Activated naive CD4-positive, alpha-beta T cell (primary cell): ENCODE measurements at regions not wholly inside any gene's neighbourhood (a gene's known extent, or its start where the extent isn't known, plus 50 kb on each side); places are given as distances from the start of the nearest gene placed in this dataset.
A peak's percentile ranks its signal among the peaks of the same experiment; 100 is the strongest.
"Not testable (repeated sequence)": the region's sequence is repeated elsewhere in the genome, so short reads cannot be mapped to it uniquely, and the experiment has no call there.

Source experiments
- DNase-seq, 4 experiments: peaks; one replicate each; lab custom pipeline; 2025; lab: John Stamatoyannopoulos, UW

DNA sequence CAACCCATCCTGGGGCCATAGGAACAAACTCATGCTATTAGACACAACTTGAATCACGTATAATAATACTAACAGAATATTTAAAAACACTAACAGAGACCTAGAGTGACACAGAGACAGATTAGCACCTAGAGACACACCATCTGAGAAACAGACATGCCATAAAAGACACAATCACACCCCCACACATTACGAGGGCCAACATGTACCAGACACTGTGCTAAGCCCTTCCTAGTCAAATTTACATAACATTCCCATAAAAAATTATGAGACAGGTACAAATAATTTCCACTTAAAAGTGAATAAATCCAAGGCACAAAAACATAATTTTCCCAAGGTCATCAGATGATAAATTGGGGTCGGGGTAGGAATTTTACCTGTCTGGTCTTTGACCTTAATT lies 141.1 kb upstream of the PRSS16 start:
- no peak for DNase-seq

DNA sequence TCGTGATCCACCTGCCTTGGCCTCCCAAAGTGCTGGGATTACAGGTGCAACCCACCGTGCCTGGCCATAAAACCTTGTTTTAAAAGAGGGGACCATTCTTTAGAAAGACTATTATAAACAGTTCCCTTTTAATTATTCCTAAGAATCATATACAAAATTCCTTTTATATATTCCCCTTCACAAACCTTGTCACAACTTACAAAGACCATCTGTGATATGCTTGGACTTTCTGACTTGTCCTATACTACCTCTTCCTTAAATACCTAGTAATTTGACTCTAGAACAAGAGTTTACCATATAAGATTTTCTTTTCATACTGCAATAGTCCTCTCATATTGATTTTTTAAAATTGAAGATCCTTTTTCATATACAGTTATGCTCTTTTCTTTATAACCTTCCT lies 135.8 kb upstream of the PRSS16 start:
- DNase-seq: no peak

DNA sequence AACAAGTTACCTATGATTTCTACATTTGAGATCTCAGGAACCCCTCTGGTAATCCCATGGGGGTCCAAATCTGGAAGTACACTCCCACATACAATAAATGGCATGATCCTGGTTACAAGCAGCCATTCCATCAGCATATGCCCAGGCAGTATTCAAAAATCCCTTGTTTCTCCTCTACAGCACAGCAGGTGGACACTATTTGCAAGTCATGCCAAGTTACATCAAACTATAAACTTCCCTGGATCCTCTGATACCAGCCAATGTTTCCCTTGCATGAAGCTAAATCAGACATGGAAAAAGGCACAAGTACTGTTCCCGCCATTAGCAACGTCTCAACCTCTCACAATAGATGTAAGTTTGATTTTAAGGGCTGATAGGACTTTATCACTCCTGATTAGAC lies 134.5 kb upstream of the PRSS16 start:
- no peak for DNase-seq

DNA sequence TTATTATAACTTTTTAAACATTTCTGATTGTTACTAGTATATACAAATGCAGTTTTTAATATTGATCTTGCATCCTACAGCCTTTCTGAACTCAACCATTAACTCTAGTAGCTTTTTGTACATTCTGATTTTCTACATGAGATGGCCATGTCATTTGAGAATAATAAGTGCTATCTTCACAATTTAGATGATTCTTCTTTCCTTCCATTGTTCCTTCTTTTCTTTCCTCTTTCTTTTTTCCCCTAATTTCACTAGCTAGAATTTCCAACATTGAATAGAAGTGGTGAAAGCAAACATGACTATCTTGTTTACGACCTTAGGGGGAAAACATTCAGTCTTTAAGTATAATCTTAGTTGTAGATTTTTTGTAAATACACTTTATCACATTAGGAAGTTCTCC lies 128.2 kb upstream of the PRSS16 start:
- DNase-seq: no peak

DNA sequence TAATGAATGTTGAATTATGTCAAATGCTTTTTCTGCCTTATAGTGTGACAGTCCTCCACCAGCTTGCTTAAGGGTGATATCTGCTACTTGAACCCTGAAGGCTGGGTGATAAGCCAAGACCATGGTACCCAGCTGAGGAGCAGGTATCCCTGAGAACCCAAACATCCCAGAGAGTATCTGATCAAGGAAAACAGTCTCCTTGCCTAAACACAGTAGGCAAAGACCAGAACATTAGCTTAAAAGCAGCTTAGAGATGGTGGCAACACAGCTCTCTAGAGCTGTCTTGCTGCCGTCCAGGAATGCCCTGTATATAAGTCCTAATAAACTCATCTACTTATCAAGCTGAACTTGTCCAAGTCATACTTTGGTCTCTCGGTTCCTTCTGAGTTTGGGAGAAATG lies 127.7 kb upstream of the PRSS16 start:
- DNase-seq: no peak

DNA sequence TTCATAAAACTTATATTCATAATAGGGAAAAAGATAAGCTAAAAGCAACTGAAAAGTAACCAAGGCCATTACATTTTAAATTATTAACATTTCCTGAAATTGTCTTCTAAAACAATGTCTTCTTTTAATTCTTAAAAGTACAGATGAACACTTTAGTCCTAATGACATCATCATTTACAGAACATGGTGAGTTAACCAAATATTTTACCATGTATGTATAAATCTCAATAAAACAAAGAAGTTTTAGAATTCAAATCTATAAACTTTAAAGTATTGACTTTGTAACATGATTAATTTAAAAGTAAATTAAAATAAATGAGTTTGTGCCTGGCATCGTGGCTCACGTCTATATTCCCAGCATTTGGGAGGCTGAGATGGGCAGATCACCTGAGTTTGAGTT lies 125.9 kb upstream of the PRSS16 start:
- DNase-seq: no peak

DNA sequence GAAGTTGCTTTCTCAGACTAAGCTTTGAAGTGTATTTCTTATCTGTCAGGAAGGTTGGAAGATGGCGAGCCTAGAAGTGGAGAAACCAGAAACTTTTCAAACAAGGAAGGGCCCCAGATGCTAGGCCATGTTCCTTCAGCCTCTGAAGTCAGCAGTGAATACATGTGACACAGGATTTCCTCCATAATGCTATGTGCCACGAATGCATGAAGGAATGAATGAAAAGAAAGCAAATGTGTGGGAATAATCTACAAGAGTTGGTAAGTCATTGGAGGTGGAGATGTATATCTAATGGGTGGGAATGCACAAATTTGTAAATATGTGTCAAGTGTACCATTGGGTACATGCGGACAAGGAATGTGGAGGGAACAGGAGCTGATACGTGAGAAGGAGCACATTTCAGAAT lies 123.2 kb upstream of the PRSS16 start:
- no peak for DNase-seq

DNA sequence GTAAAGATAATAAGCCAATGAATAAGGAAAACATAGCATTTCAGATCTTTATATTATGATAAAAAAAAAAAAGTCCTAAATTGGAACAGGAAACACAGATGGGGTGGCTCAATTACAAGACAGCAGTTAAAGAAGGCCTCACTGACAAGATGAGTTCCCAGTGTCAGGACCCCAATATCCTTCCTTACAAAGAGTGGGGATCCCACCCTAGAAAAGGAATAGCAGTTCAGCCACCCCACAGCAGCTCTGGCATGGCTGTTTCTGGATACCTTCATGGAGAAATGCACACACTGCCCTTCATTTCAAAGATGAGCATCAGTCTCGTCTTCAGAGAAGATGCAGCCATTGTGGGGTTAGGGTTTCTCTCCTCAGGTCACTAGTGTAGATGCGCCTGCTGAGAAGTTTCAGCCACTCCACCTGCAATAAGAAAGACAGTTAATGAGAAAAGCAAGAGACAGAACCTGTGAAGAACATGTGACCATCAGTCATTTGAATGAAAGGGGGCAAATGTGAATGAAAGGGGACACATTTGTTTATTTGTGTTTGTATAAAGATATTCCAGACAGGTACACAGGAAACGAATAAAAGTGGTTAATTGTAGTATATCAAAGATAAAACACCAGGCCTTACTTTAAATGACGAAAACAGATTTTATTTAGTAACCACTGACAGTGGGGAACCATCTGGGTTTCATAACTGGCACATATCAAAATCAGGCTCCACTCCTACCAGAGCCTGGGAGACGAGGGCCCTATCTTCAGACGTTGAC lies 121.3 kb upstream of the PRSS16 start:
- no peak for DNase-seq

DNA sequence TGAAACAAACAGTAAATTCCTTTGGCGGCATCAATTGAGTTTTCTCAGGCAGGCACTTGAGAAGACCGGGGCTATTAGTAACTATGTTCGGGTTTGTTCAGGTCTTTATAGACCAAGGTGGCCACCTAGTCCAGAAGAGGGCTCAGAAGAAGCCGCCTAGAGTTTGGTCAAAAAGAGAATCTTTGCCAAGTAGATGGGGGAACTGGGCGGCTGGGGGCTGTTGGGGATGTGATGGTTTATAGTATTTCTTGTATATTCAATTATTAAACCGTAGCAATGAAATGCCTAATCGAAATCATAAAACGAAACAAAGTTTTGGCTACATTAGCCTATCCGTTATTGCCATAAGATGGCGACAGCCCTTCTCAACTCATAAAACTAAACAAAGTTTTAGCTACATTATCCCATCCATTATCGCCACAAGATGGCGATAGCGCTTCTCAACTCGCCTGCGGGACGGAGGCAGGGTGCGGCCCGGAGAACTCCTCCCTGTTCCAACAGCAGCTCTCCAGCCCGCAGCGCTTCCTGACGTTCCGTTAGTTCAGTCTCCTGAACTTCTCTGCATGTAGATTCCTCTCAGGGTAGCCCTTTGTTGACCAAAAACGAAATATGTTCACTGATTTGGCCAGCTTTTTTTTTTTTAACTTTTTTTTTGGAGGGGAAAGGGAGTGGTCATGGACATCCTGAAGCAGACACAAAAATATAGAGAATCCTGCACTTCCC lies 120.5 kb upstream of the PRSS16 start:
- DNase-seq: peak; percentile 25 to 62 (median 54)

DNA sequence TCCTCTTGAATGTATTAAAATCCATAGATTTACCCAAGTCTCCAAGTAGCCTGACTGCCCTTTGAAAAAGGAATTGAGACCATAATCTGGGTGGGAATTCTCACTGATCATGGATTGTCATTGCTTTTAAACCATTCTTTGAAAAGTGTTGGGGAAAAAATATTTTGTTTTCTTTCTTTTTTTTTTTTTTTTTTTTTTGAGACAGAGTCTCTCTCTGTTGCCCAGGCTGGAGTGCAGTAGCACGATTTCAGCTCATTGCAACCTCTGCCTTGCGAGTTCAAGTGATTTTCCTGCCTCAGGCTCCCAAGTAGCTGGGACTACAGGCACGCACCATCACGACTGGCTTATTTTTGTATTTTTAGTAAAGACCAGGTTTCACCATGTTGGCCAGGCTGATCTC lies 119.6 kb upstream of the PRSS16 start:
- not testable (repeated sequence) for DNase-seq

DNA sequence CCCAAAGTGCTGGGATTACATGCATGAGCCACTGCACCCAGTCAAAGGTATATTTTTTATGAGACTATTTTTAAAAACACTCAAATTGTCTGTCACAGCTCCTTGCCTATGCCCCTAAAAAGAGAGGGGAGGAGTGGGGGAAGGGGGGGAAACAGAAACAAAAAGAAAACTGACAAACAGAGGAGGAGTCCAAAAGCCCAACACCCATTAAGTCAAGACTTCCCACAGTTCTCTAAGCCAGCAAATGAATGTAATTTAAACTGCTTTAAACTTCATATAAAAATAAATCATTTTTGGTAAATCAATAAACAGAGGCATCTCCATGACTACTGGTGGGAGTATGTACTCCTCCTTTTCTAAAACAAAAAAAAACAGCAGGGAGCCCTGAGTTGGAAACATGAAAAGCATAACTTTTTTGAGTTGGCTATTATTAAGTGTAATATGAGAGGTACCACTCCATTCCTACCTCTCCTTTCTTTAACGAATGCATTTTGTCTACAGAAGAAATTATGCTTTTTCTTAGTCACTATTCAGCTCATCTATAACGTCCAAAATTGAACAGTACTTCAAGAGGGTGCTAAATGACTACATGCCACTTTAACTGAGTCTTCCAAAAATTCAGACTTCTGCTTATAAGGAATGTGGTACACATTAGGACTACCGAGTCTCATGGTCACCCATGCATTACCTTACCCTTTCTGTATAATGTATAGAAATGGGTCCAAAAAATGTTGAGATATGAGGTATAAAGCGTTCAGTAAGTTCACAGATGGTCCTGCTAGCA lies 119.0 kb upstream of the PRSS16 start:
- no peak for DNase-seq

DNA sequence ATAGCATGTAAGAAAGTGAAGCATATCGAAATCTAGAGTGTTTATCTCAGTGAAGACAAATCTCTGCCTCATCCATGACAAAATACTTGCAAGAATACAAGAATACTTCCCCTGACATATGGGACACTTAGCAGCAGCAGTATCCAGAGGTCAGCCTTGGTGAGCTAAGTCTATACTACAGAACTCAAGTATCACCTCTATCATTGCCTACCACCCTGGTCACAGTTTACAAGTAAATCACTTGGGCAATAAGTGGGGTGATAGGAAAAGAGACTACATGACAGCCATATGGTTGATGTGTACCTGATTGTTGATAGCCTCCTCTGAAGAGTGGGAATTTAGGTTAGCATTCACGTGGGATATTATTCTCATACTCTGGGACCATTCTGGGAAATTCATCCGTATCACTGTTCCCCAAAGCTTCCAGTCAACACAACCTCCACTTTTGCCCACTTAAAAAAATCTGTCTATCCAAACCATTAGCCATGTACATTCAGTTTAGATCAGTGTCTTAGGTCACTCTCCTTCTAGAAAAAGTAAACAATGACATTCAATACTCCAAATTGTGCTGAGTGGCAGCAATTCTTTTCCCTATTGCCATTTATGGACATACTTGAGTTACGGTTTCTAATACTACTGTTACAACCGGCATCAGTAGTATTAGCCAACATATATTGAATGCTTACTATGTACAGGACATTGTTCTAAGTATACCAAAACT lies 118.2 kb upstream of the PRSS16 start:
- no peak for DNase-seq

DNA sequence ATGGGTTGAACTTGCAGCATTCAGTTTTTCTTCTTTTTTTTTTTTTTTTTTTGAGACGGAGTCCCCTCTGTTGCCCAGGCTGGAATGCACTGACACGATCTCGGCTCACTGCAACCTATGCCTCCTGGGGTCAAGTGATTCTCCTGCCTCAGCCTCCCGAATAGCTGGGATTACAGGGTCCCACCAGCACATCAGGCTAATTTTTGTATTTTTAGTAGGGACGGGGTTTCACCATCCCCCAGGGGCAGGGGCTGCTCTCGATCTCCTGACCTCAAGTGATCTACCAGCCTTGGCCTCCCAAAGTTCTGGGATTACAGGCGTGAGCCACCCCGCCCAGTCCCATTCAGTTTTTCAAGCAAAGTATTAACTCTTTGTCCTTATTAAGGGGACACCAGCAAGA lies 117.6 kb upstream of the PRSS16 start:
- no peak for DNase-seq

DNA sequence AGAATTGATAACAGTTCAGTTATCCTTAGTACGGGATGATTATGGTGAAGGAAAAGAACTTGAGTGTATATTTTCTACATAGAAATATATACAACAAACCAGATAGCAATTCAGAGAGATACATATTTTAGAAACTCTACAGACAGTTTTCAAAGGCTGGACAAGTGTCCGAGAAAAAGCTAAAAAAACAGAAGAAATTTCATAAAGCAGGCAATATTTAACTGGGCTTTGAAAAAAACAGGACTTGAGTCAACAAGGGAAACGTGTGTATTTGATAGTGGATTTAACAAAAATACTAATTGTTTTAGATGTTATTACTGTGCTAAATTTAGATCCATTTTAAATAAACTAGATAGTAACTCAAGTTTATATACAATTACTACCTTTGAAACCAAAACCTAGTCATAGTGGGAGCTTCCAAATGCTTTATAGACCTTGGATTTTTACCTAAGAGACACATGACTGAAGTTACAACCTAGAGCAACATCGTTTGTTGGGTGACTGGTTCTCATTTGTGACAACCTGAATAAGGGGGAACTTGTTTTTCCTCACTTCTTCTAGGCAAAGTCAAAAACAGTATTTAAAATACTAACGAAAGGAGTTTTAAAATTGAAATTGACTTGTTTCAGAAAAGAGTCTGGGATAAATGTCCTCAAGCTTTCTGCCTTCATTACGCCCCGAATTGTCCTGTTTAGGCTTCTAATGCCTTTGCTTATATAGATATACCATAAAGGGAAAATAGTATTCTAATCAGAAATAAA lies 116.7 kb upstream of the PRSS16 start:
- DNase-seq: no peak

DNA sequence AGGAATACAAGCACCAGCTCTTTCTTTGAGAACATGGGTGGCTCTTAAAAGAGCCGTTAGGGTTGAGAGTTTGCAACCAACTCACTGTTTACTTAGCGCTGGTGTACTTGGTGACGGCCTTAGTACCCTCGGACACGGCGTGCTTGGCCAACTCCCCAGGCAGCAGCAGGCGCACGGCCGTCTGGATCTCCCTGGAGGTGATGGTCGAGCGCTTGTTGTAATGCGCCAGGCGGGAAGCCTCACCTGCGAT lies 115.3 kb upstream of the PRSS16 start:
- not testable (repeated sequence) for DNase-seq

DNA sequence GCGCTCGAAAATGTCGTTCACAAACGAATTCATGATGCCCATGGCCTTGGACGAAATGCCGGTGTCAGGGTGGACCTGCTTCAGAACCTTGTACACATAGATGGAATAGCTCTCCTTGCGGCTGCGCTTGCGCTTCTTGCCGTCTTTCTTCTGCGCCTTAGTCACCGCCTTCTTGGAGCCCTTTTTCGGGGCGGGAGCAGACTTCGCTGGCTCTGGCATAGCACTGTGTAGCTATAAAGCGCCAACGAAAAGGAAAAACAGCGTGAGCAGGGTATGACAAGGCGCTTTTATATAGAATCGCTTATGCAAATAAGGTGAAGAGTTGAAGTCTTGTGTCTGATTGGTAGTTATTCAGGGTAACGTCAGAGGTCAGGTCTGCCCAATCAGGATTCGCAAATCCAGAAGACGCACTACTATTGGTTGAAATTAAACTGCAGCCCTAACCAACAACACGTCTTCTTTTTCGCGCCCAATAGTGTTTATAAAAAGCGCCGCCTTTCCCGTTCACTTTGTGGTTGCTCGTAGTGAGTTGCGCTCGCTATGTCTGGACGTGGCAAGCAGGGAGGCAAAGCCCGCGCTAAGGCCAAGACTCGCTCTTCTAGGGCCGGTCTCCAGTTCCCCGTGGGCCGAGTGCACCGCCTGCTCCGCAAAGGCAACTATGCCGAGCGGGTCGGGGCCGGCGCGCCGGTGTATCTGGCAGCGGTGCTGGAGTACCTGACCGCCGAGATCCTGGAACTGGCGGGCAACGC lies 114.8 kb upstream of the PRSS16 start:
- peak; percentile 71 to 85 (median 75) for DNase-seq

DNA sequence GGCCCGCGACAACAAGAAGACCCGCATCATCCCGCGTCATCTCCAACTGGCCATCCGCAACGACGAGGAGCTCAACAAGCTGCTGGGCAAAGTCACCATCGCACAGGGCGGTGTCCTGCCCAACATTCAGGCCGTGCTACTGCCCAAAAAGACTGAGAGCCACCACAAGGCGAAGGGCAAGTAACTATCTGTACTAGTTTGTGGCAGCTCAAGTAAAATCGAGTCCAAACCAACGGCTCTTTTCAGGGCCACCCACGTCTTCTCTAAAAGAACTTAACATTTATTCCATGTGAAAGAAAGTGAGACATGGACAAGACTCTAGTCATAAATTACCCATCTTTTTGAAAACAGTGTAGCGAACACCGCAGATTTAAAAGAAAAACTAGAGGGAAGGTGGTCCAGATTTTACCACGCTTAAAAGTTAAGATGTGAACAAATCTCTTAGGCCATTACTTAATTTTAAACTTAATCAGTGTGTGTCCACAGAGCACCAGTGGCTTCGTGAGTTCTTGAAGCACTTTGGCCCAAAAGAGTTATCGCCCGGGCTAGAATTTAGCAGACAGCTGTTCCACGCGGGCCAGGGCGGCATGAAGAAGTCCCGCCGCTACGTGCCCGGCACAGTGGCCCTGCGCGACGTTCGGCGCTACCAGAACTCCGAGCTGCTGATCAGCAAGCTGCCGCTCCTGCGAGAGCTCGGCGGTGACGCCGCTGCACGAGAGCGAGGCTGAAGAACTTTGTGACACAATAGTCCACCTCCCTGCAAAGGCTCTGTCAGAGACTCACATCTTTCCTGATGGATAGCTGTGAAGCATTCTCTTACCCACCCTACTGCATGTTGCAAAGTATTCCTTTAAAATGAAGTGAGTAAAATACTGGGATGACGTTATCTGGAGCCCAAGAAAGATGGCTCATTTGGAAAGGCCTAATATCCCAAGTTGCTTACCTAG lies 113.9 kb upstream of the PRSS16 start:
- peak; percentile 11 to 68 (median 46) for DNase-seq

DNA sequence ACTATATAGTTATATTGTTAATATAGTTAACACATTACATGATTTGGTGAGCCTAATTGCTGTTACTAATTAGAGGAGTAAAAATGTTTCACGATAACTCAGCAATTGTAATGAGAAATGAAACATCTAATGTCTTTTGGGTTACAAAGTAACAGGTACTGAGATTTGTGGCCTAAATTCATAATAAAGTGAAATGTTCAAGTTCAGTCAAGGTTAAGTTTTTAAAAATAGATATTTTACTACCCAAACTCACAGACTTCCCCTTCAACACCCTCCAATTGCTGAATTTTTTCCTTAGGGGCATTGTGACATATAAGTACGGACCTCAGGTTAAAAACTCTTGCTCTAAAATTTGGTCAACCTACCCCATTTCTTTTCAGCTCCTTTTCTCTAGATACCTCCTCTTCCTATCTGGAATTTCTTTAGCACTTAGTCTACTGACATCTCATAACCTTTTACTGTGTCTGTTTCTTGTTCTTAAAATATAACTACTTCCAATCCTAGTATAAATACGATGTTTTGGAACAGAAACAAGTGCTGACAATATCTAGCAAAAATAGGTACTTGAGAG lies 112.3 kb upstream of the PRSS16 start:
- no peak for DNase-seq

DNA sequence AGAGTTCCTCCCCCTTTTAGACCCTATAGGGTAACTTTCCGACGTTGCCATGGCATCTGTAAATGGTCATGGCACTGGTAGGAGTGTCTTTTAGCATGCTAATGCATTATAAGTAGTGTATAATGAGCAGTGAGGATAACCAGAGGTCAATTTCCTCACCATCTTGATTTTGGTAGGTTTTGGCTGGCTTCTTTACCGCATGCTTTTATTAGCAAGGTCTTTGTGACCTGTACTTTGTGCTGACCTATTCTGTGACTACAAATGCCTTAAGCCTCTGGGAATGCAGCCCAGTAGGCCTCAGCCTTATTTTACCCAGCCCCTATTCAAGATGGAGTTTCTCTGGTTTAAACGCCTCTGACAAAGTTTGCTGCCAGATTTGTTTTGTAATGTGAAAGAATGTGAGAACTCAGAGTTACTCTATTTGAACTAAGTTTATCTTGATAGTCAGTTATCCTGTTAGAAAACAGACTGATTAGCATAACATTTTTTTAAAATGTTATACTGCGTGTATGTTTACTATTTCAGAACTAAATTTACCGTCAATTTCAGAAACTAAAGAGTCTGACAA lies 111.3 kb upstream of the PRSS16 start:
- no peak for DNase-seq
